ENCODE measurements at regions not wholly inside any gene's neighbourhood (a gene's known extent, or its start where the extent isn't known, plus 50 kb on each side); places are given as distances from the start of the nearest gene placed in this dataset.

GRCh38 chr4:54840430-54840829 lies 182.7 kb downstream of the KIT start:
- ChIA-PET CTCF (no interaction called here), POLR2A (interaction anchor here (0.5 kb wide), 1 partner anchor 114 kb away, joined by 7 read pairs; no protein-coding TSS in a partner anchor)
- Histone ChIP-seq H3K9me3 (ENCODE audit: control insufficient read depth, insufficient read depth, low read depth, low read length) (no peaks in the 10 kb centered on the region), H3K27me3 (ENCODE audit: control insufficient read depth, insufficient read depth, low read length) (no peaks in the 10 kb centered on the region), H3K4me1 (ENCODE audit: control insufficient read depth, insufficient read depth, low read length) (no peaks in the 10 kb centered on the region), H3K27ac (ENCODE audit: low read length) (no peak overlapping the region), H3K4me3 (ENCODE audit: low read depth in 2 of 2, low read length in 2 of 2) (no peak overlapping the region), H3K36me3 (ENCODE audit: control insufficient read depth, insufficient read depth, low read length) (no peaks in the 10 kb centered on the region)
- no TSS peak for BruUV-seq (replicated peaks)
- TF ChIP-seq REST (IDR thresholded peaks at IDR 0.05; ENCODE audit: insufficient read depth in 1 of 2, low read depth in 2 of 2, low read length in 1 of 2) (no peak), POLR2AphosphoS5 (IDR thresholded peaks at IDR 0.05; ENCODE audit: low read depth, low read length) (no peak)
- TF ChIP-seq, protein P1, sequence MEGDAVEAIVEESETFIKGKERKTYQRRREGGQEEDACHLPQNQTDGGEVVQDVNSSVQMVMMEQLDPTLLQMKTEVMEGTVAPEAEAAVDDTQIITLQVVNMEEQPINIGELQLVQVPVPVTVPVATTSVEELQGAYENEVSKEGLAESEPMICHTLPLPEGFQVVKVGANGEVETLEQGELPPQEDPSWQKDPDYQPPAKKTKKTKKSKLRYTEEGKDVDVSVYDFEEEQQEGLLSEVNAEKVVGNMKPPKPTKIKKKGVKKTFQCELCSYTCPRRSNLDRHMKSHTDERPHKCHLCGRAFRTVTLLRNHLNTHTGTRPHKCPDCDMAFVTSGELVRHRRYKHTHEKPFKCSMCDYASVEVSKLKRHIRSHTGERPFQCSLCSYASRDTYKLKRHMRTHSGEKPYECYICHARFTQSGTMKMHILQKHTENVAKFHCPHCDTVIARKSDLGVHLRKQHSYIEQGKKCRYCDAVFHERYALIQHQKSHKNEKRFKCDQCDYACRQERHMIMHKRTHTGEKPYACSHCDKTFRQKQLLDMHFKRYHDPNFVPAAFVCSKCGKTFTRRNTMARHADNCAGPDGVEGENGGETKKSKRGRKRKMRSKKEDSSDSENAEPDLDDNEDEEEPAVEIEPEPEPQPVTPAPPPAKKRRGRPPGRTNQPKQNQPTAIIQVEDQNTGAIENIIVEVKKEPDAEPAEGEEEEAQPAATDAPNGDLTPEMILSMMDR (IDR thresholded peaks at IDR 0.05) = no peak
- no peak for ATAC-seq
- intact Hi-C loops (cut with micrococcal nuclease; ENCODE audit: unreplicated experiment) (no loop called here), in situ Hi-C loops (cut with HindIII; ENCODE audit: low pct_unique_long_range_greater_than_20kb, low sequenced_read_pairs) (no loop called here)
- no peak for DNase-seq (ENCODE audit: low read depth, low spot score)

- H3K36me3 ChIP-seq (ENCODE audit: control insufficient read depth, insufficient read depth, low read length) = no peaks in the 10 kb centered on the region
- no TSS peak for BruUV-seq (replicated peaks)
- TF ChIP-seq TCF7L2 (IDR thresholded peaks at IDR 0.05; ENCODE audit: low read depth, low read length) = no peak
- no peak for TF ChIP-seq SIN3A (IDR thresholded peaks at IDR 0.05; ENCODE audit: borderline replicate concordance, insufficient read depth, low read depth, low read length)
- TF ChIP-seq REST (IDR thresholded peaks at IDR 0.05; ENCODE audit: insufficient read depth in 1 of 2, low read depth in 2 of 2, low read length in 1 of 2) = no peak
- TF ChIP-seq, protein P1 (IDR thresholded peaks at IDR 0.05) = no peak
- no peak for TF ChIP-seq POLR2AphosphoS5 (IDR thresholded peaks at IDR 0.05; ENCODE audit: low read depth, low read length)
- H3K4me1 ChIP-seq (ENCODE audit: control insufficient read depth, insufficient read depth, low read length) = no peaks in the 10 kb centered on the region
- POLR2A ChIA-PET = no interaction called here
- intact Hi-C loops (cut with micrococcal nuclease; ENCODE audit: unreplicated experiment) = no loop called here
- H3K27me3 ChIP-seq (ENCODE audit: control insufficient read depth, insufficient read depth, low read length) = no peaks in the 10 kb centered on the region
- H3K27ac ChIP-seq (ENCODE audit: low read length) = no peak overlapping the region
- CTCF ChIA-PET = no interaction called here
- ATAC-seq (no peak), DNase-seq (ENCODE audit: low read depth, low spot score) (no peak)
- in situ Hi-C loops (cut with HindIII; ENCODE audit: low pct_unique_long_range_greater_than_20kb, low sequenced_read_pairs) = no loop called here
- H3K9me3 ChIP-seq (ENCODE audit: control insufficient read depth, insufficient read depth, low read depth, low read length) = no peaks in the 10 kb centered on the region
- no peak overlapping the region for H3K4me3 ChIP-seq (ENCODE audit: low read depth in 2 of 2, low read length in 2 of 2)
Observed at GRCh38 chr4:54838301-54838700, 180.5 kb downstream of the KIT start.

All from Panc1 (cell line).